HEK293 (cell line): ENCODE measurements at regions not wholly inside any gene's neighbourhood (a gene's known extent, or its start where the extent isn't known, plus 50 kb on each side); places are given as distances from the start of the nearest gene placed in this dataset.

ENCODE experiments used
- CTCF ChIA-PET: fragments of 350-600 bp; formaldehyde crosslinking; extraction: SDS; loops from one replicate; lab custom pipeline; 2021; ENCODE audit warnings: antibody characterized with exemption; lab: Yijun Ruan, JAX
- POLR2A ChIA-PET: fragments of 300-600 bp; formaldehyde crosslinking; extraction: SDS; loops from one replicate; lab custom pipeline; 2020; ENCODE audit warnings: antibody characterized with exemption, inconsistent platforms; lab: Yijun Ruan, JAX
- H3K27ac ChIP-seq: fragments of 200-500 bp; sonication (Bioruptor generic); 2 replicates; pipeline ENCODE4 v1.5.1; 2014; ENCODE audit warnings: low read depth, low read length, control low read depth, inconsistent platforms; ENCODE audit errors: extremely low read depth
- H3K36me3 ChIP-seq, 2 experiments: fragments of 200-500 bp in 1 of 2; sonication (Bioruptor generic) in 1 of 2; 1 replicate in 1 of 2; 2 replicates in 1 of 2; pipeline ENCODE4 v1.5.1; 2014 to 2017; ENCODE audit warnings: inconsistent platforms in 2 of 2, low read length in 2 of 2; ENCODE audit not compliant: control insufficient read depth in 2 of 2, insufficient read depth in 1 of 2
- H3K4me1 ChIP-seq: fragments of 200-500 bp; sonication (Bioruptor generic); 2 replicates; pipeline ENCODE4 v1.5.1; 2014; ENCODE audit warnings: mild to moderate bottlenecking, low read length, inconsistent platforms; ENCODE audit not compliant: control insufficient read depth, insufficient read depth
- H3K4me3 ChIP-seq: 2 replicates; pipeline ENCODE4 v1.5.1; 2011; ENCODE audit warnings: low read depth, mild to moderate bottlenecking, control low read depth, low read length, moderate library complexity
- H3K9me3 ChIP-seq: fragments of 200-500 bp; sonication (Bioruptor generic); 2 replicates; pipeline ENCODE4 v1.5.1; 2014; ENCODE audit warnings: low read depth, low read length, inconsistent platforms; ENCODE audit not compliant: control insufficient read depth, insufficient read depth
- TCF7L2 ChIP-seq: IDR thresholded peaks from 2 replicates; pipeline ENCODE4 v1.6.1; 2011; ENCODE audit warnings: low read depth, mild to moderate bottlenecking, inconsistent platforms, low read length, moderate library complexity, borderline replicate concordance
- ZNF132 ChIP-seq: fragments of 450-650 bp; formaldehyde crosslinking; IDR thresholded peaks from 2 replicates; pipeline ENCODE4 v1.5.1; 2017; ENCODE audit warnings: missing biosample characterization, missing genetic modification characterization, borderline replicate concordance
- ZNF2 ChIP-seq: fragments of 450-650 bp; formaldehyde crosslinking; IDR thresholded peaks from 2 replicates; pipeline ENCODE4 v1.5.1; 2016; ENCODE audit warnings: missing biosample characterization, missing genetic modification characterization
- ZNF239 ChIP-seq: fragments of 450-650 bp; formaldehyde crosslinking; IDR thresholded peaks from 2 replicates; pipeline ENCODE4 v1.5.1; 2016; ENCODE audit warnings: missing biosample characterization, missing genetic modification characterization
- ZNF311 ChIP-seq: fragments of 450-650 bp; formaldehyde crosslinking; IDR thresholded peaks from 2 replicates; pipeline ENCODE4 v1.5.1; 2017; ENCODE audit warnings: missing biosample characterization, missing genetic modification characterization, borderline replicate concordance
- ZSCAN4 ChIP-seq: fragments of 450-650 bp; formaldehyde crosslinking; IDR thresholded peaks from 2 replicates; pipeline ENCODE4 v1.5.1; 2017; ENCODE audit warnings: missing biosample characterization, missing genetic modification characterization
- TF ChIP-seq, protein P1 (sequence below): fragments of 450-650 bp; formaldehyde crosslinking; IDR thresholded peaks from 2 replicates; pipeline ENCODE4 v1.5.1; 2016; ENCODE audit warnings: missing biosample characterization, missing genetic modification characterization

DNA sequence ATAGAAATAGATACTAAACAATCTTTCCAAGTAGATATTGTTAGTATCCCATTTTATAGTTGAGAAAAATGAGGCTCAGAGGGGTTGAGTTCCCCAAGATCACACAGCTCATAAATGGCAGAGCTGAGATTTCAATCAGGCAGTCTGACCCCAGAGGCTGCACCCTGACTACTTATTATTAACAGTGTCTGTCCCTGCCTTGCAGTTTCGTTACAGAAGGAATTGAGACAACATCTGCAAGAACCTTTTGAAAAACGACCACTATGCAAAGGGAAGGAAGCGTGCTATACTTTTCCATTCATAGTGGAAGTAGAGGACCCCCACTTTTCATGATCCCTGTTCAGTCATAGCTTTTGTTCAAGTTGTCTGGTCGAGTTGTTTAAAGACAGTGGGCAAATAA, 53.2 kb upstream of the SEC11C start:
- Histone ChIP-seq H3K27ac (no peak overlapping the region), H3K9me3 (no peaks in the 10 kb centered on the region), H3K4me1 (peaks cover 2% of the 10 kb centered on the region; the same call in 1 of the 2 replicates)
- no peak for TF ChIP-seq ZNF239 (tag by site-specific recombination)
- TF ChIP-seq, protein P1, sequence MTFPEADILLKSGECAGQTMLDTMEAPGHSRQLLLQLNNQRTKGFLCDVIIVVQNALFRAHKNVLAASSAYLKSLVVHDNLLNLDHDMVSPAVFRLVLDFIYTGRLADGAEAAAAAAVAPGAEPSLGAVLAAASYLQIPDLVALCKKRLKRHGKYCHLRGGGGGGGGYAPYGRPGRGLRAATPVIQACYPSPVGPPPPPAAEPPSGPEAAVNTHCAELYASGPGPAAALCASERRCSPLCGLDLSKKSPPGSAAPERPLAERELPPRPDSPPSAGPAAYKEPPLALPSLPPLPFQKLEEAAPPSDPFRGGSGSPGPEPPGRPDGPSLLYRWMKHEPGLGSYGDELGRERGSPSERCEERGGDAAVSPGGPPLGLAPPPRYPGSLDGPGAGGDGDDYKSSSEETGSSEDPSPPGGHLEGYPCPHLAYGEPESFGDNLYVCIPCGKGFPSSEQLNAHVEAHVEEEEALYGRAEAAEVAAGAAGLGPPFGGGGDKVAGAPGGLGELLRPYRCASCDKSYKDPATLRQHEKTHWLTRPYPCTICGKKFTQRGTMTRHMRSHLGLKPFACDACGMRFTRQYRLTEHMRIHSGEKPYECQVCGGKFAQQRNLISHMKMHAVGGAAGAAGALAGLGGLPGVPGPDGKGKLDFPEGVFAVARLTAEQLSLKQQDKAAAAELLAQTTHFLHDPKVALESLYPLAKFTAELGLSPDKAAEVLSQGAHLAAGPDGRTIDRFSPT, result no peak
- TF ChIP-seq, all 188 proteins: peak for 0
- no peaks in the 10 kb centered on the region for H3K36me3 ChIP-seq
- ChIA-PET CTCF (interaction anchor here (0.7 to 4.3 kb wide), 9 partner anchors 16 to 1307 kb away, joined by 3 to 44 read pairs (median 4); no protein-coding TSS in a partner anchor), POLR2A (no interaction called here)
- H3K4me3 ChIP-seq, result no peak overlapping the region

DNA sequence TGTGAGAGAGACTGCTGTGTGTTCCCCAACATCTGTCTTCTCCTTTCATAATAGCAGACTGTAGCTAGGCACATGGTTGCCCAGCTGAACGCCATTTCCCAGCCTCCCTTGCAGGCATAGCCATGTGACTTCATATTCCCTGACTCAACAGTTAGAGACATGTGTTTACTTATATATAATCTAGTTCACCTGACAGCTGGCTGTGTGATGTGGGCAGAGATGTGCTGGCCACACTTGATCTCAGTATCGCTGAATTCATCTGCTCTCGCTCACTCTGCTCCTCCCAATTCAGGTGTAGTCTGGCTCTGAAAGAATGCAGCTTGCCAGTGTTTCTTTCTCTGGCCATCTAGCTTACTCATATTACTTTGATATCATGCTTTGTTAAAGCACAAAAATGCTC, 52.3 kb upstream of the SEC11C start:
- H3K4me3 ChIP-seq, result no peak overlapping the region

More for the DNA sequence above, 52.3 kb upstream of the SEC11C start:
- H3K36me3 ChIP-seq, result no peaks in the 10 kb centered on the region
- no peak overlapping the region for H3K27ac ChIP-seq
- no peaks in the 10 kb centered on the region for H3K9me3 ChIP-seq
- TF ChIP-seq ZNF132 (tag by site-specific recombination) (no peak), ZNF311 (tag by site-specific recombination) (no peak), ZNF2 (no peak), TCF7L2 (no peak), ZSCAN4 (tag by site-specific recombination) (no peak)
- CTCF ChIA-PET, result interaction anchor here (1.0 to 4.3 kb wide), 4 partner anchors 10 to 315 kb away, joined by 3 to 44 read pairs (median 5); no protein-coding TSS in a partner anchor
- peaks cover 2% of the 10 kb centered on the region; the same call in 1 of the 2 replicates for H3K4me1 ChIP-seq
- POLR2A ChIA-PET, result no interaction called here
